Tibial nerve (tissue), 3 donors: ENCODE measurements at regions not wholly inside any gene's neighbourhood (a gene's known extent, or its start where the extent isn't known, plus 50 kb on each side); places are given as distances from the start of the nearest gene placed in this dataset.

ENCODE experiments used
- CTCF ChIP-seq, 5 experiments: fragments of 200-600 bp in 3 of 5; fragments of 450-650 bp in 2 of 5; sonication (generic) in 3 of 5; IDR thresholded peaks; one replicate each; pipeline ENCODE4 v1.5.1; 2016 to 2019; ENCODE audit warnings: antibody characterized with exemption in 5 of 5, mild to moderate bottlenecking in 3 of 5, moderate library complexity in 2 of 5
- POLR2A ChIP-seq, 2 donors: fragments of 450-650 bp; IDR thresholded peaks; one replicate each; pipeline ENCODE4 v1.6.1; 2017; ENCODE audit warnings: antibody characterized with exemption in 2 of 2, mild to moderate bottlenecking in 2 of 2, moderate library complexity in 2 of 2

DNA sequence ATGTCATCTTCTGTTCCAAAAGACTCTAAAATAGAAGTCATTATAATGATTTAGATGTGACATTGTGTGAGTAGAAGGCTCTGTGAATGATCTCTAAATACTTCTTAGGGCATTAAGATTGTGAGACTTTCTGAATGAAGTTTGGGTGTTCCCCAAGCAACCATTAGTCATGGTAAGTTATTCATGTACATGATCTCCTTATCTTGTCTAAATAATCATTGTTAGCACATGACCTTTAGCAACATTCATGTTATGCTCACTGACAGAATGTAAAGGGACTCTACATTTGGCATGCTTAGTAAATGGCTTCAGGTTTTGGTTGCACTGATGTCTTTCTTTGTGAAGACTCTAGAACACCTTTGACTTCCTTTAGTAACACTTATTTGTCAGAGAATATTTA is 140.8 kb upstream of the AGA start:
- TF ChIP-seq POLR2A (IDR thresholded peaks at IDR 0.05) (no peak), CTCF (IDR thresholded peaks at IDR 0.05) (no peak)
